DMS79 treated with DMSO at 0.1 percent for 48 hours (cell line): ENCODE measurements at regions not wholly inside any gene's neighbourhood (a gene's known extent, or its start where the extent isn't known, plus 50 kb on each side); places are given as distances from the start of the nearest gene placed in this dataset.
"Not testable (repeated sequence)": the region's sequence is repeated elsewhere in the genome, so short reads cannot be mapped to it uniquely, and the experiment has no call there.

Experiments used
- DNase-seq: peaks from one replicate; lab custom pipeline; 2025; lab: John Stamatoyannopoulos, UW

DNA sequence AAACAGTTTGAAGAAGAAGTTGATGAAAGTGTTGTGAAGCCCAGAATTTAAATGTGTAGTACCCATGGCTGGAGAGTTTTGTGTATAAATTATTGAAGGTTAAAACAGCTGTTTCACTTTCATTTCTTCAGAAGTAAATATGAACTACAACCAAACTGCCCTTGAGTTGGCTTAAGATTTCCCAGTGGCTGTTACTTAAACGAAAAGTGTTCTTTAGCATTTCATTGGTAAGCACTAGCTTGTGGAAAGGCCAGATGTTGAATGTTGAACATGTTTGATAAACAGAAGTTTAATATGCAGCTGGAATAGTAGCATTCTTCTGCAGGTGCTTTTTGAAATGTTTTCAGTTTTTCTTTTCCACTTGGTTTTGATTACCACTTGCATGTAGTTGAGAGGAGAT lies 83.2 kb upstream of the TNRC6B start:
- DNase-seq, result no peak

DNA sequence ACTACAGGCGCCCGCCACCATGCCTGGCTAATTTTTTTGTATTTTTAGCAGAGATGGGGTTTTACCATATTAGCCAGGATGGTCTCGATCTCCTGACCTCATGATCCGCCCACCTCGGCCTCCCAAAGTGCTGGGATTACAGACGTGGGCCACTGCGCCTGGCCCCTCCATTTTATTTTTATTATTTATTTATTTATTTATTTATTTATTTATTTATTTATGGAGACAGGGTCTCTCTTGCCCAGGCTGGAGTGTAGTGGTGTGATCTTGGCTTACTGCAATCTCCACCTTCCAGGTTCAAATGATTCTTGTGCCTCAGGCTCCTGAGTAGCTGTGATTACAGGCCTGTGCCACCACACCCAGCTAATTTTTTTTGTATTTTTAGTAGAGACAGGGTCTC lies 77.8 kb upstream of the TNRC6B start:
- not testable (repeated sequence) for DNase-seq

DNA sequence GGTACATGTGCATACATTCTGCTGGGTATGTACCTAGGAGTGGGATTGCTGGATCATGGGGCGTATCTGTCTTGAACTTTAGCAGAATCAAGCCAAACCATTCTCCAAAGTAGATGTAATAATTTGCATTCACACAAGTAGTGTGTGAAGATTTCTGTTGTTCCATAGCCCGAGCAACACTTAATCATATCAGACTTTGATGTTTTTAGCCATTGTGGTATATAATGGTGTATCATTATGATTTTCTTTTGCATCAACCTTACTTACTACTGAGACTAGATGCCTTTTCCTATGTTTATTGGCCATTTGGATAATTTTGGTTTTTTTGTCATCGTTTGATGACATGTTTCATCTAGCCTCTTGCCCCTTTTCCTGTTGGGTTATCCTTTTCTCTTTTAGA lies 72.0 kb upstream of the TNRC6B start:
- no peak for DNase-seq

DNA sequence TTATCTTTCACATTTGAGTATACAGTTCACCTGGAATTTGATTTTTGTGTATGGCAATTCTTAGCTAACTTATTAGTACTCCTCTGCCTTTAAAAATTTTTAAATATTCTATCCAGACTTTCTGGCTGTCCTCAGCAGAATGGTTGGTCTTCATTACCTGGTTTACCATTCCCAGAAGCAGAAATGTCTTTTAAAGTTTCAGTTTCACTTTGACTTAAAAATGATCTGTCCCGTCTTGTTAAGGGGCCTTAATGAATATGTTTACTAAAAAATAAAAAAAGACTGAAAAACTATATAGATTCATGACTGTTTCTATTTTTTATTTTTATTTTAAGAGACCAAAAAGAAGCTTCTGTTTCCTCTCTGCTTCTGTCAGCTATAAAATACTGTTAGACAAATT lies 70.5 kb upstream of the TNRC6B start:
- DNase-seq, result no peak

DNA sequence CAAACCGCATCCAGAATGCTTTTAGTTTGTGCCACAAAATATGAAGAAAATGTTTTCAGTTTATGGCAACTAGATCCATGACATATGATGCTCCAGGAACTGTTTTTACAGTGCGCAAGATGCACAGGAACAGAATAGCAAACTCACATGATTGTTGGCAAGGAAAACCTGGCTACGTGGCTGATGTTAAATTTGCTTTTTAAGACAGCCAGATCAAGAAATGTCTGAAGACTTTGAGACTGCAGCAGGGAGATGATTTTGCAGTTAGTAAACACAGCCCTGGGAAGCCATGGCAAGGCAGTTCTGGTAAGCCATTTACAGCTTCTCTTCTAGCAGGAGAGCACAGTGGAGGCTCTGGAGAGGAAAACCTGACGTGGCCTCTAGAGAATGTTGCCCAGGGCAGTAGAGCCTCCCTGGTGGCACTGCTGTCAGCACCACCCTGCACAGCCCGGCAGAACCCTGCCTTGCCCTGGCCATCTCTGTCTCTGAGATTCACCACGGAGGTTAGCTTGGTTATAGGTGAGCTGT lies 69.8 kb upstream of the TNRC6B start:
- DNase-seq, result no peak

DNA sequence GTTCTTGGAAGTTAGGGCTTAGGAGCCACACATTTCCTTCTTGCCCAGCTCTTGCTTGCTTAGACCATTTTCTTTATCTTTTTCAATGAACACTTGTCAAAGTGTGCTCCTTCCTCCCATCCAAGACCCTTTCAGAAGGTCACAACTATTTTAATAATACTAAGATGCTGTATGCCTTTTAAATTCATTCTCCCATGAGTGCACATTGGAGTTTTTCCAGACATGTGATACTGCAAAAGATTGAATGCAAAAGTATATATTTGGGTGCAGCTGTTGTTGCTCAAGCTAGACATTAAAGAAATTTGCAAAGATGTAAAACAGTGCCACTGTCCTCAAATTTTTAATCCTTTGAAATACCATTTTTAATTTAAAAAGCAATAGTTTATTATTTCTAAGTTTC lies 69.3 kb upstream of the TNRC6B start:
- DNase-seq, result no peak

DNA sequence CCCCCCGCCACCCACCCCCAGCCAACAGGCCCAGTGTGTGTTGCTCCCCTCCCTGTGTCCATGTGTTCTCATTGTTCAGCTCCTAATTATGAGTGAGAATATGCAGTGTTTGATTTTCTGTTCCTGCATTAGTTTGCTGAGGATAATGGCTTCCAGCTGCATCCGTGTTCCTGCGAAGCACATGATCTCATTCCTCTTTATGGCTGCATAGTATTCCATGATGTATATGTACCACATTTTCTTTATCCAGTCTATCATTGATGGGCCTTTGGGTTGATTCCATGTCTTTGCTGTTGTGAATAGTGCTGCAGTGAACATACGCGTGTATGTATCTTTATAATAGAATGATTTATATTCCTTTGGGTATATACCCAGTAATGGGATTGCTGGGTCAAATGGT lies 68.8 kb upstream of the TNRC6B start:
- not testable (repeated sequence) for DNase-seq

DNA sequence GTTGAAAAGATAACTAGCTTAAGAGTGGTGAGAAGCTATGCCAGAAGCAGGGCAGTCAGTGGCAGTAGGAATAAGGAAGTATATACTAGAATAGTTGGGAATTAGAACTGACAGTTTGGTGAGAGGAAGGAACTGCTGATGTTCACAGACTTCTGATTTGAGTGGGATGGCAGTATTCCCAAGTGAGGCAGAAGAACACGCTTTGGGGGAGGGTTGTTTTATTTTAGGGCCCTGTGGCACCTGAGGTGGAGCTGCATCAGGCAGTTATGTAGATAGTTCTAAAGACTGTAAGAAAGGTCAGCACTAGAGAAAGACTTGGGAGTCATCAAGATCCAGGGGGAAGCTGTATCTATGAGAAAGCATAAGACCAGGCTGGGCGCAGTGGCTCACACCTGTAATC lies 66.3 kb upstream of the TNRC6B start:
- no peak for DNase-seq

DNA sequence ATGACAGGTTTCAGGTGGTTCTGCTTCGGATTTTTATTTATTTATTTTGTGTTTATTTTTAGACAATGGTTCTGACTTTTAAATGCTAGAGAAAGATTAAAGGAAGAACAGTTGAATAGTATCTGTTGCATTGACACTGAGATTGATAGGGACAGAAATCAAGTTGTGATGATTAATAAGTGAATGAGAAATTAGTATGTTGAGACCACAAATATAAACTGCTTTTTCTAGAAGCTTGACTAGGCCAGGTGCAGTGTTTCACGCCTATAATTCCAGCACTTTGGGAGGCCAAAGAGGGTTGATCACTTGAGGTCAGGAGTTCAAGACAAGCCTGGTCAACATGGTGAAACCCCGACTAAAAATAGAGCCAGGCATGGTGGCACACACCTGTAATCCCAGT lies 65.1 kb upstream of the TNRC6B start:
- no peak for DNase-seq

DNA sequence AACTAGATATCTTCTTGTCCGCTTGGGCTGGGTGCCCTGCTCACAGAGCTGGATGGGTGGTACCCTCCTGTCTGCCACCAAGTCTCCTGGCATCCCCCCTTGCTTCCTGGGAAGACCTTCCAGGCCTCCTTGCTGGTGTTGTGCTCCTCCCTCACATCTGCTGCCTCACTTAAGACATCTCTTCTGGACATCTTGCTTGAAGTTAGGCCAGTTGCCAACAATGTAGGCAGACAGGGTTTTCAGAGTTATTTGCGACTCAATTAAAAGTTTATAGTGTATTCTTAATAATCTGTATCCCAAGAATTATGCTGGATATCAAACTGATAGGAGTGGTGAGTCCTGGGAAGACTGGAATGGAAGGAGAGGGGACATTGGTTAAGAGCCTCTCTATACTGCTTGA lies 64.0 kb upstream of the TNRC6B start:
- DNase-seq, result no peak

DNA sequence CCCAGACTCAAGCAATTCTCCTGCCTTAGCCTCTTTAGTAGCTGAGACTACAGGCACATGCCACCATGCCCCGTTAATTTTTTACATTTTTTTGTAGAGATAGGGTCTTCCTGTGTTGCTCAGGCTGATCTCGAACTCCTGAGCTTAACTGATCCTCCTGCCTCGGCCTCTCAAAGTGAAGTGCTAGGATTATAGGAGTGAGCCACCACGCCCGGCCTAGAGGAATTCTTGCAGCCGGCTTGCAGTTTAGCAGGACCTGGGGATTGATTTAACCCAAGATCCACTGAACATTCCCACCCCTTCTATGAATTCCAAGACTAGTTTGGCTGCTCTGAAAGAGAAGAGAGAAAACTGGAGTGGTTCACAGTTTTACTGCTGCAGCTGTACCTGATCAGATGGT lies 63.3 kb upstream of the TNRC6B start:
- DNase-seq, result no peak

DNA sequence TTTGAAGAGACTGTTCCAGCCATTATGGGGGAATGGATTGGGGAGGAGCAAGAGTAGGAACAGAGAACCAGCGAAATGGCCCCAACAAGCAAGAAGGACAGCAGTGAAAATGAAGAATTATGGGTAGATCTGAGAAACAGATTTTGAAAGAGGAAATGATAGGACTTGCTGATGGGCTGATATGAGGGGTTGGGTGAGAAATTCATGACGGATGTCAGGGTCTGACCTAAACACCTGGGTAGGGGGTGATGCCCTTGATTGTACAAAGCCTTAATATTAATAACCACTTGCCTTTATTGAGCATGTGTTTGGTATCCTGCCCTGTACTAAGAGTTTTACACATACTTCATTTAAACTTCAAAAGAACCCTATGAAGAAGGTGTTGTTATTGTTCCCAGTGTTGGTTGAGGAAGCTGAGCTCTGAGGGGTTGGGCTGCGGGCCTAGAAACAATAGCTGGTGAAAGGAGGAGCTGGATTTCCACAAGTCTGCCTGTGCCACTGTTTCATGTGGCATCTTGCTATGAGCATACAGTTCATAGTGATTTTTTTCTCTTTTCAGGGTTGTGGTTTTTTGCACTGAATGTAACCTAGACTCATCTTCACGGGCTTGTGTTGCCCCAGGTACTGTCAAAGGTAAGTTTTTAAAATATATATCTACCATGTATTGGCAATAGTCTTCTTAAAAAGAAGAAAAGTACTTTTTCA lies 61.1 kb upstream of the TNRC6B start:
- no peak for DNase-seq

DNA sequence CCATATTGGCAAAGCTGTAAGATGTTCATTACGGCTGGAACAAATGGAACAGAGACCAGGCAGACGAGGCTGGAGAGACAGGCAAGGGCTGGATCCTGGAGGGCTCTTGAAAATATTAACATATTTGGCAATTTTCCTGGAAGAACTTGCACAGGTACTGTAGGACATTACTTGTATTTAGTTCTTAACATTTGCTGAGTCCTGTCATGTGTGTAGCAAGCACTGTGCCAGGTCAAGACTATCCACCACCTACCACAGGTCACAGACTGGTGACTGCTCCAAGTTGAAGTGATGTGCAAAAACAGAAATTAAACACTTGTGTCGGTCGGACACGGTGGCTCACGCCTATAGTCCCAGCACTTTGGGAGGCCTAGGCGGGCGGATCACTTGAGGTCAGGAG lies 58.7 kb upstream of the TNRC6B start:
- peak; percentile 39 for DNase-seq

DNA sequence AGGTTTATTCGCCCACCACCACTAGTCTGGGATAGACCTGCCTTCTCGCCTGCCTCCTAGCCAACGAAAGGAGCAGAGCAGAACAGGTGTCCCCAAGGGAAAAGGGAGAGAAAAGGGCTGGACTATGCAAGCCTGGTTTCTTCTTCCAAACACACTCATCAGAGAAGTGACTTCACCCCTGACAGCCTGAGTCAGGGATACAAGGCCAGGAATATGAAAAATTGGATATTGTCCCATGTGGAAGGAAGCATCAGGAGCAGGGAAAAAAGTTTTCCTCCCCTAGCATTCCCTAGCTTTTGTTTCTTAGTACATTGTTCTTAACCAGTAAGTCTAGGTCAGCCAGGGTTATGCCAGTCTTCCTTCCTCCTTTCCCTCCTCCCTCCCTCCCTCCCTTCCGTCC lies 56.9 kb upstream of the TNRC6B start:
- DNase-seq, result no peak

DNA sequence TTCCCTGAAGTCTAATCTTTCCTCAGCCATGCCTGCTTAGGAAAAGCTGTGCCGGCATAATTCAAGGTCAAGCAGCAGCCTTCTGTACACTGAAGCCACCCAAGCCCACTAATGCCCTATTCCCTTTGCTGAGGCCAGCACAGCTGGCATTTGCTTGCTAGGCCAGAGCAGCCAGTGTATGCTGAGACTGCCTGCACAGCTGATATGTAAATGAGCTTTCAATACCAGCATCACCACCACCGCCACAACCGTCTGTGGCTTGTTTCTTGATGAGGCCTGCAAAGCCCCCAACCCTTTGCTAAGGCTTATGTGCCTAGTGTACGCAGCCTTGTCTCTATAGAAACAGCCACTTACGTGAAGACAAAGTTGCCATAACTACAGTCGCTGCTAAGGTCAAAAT lies 56.3 kb upstream of the TNRC6B start:
- no peak for DNase-seq

DNA sequence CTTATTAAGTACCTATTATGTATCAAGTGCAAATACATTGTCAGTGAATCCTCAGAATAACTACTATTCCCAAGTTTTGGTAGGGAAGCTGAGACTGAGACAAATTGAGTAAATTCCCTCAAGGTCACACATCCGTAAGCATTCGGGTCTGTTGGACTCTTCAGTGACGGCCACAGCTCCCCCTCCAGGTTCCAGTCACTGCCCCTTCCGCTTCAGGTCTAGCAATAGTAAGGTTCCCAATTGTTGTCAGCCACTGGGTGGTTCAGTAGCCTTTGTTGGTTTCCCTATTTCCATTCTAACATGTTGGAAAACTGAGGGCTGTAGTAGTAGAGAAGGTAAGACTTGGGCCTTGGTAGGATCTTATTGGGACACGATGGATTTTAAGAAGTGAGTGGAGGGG lies 54.9 kb upstream of the TNRC6B start:
- no peak for DNase-seq

DNA sequence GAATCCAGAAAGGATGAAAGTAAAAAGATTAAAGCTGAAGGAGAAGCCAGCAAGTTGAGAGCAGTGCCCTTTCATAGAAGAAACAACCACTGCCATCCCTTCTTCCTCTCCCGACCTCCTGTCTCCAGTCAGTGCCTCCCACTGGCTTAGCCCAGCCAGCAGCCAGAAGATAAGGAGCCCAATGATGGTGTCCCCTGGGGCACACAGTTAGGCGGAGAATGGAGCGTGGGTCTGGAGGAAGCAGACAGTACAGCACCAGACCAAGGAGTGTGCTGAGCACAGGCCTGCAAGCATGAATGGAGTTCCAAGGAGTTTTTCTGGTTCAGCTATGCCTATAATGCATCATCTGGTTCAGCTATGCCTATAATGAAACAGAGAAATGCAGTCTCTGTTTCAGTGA lies 54.3 kb upstream of the TNRC6B start:
- no peak for DNase-seq
